GM13976 (cell line): ENCODE measurements at regions not wholly inside any gene's neighbourhood (a gene's known extent, or its start where the extent isn't known, plus 50 kb on each side); places are given as distances from the start of the nearest gene placed in this dataset.

ENCODE experiments used
- DNase-seq: peaks from one replicate; pipeline ENCODE4 v3.0.0; 2012; ENCODE audit warnings: low spot score
- in situ Hi-C: fragments of 300-500 bp; cut with MboI; formaldehyde crosslinking; loops from one replicate; pipeline ENCODE4 v1.12.0; 2022; ENCODE audit warnings: low sequenced_read_pairs, mixed read lengths, inconsistent platforms; ENCODE audit not compliant: unreplicated experiment
- TF ChIP-seq, protein P1 (sequence below): IDR thresholded peaks from 2 replicates; pipeline ENCODE4 v1.5.1; 2012; ENCODE audit warnings: borderline replicate concordance, mild to moderate bottlenecking; ENCODE audit not compliant: insufficient read depth; ENCODE audit errors: extremely low read depth, missing control alignments, control extremely low read depth

DNA sequence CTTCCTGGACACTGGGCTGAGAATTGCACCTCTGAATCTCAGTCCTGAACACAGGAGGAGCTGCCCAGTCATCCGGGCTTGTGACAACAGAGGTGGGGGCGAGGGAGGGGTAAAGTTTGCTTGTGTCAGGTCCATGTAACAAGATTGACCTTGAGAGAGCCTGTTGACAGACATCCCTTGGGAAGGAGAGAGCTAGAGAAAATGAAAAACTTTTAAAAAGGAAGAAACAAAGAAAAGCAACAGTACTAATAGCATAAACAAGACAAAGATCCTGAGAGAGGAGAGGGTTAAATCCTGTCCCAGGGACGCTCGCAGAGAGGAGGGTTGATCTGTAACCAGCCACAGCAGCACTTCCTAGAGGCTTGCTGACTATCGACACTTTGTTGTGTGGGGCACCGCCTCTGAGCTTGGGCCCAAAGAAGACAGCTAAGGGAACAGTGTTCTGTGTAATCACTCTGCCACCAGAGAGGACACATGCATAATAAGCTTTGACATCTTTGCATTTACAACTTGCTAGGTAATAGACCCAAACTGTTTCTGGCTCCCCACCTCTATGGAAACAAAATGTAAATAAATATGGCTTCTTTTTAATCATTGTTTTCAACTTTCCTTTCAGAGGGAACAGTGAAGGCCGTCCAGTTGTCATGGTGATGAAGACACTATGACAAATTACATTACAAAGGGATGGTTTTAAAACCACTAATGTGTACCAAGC, 363.7 kb downstream of the CSNK1G3 start:
- in situ Hi-C loops = no loop called here
- DNase-seq = no peak
- TF ChIP-seq, protein P1, sequence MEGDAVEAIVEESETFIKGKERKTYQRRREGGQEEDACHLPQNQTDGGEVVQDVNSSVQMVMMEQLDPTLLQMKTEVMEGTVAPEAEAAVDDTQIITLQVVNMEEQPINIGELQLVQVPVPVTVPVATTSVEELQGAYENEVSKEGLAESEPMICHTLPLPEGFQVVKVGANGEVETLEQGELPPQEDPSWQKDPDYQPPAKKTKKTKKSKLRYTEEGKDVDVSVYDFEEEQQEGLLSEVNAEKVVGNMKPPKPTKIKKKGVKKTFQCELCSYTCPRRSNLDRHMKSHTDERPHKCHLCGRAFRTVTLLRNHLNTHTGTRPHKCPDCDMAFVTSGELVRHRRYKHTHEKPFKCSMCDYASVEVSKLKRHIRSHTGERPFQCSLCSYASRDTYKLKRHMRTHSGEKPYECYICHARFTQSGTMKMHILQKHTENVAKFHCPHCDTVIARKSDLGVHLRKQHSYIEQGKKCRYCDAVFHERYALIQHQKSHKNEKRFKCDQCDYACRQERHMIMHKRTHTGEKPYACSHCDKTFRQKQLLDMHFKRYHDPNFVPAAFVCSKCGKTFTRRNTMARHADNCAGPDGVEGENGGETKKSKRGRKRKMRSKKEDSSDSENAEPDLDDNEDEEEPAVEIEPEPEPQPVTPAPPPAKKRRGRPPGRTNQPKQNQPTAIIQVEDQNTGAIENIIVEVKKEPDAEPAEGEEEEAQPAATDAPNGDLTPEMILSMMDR = no peak

DNA sequence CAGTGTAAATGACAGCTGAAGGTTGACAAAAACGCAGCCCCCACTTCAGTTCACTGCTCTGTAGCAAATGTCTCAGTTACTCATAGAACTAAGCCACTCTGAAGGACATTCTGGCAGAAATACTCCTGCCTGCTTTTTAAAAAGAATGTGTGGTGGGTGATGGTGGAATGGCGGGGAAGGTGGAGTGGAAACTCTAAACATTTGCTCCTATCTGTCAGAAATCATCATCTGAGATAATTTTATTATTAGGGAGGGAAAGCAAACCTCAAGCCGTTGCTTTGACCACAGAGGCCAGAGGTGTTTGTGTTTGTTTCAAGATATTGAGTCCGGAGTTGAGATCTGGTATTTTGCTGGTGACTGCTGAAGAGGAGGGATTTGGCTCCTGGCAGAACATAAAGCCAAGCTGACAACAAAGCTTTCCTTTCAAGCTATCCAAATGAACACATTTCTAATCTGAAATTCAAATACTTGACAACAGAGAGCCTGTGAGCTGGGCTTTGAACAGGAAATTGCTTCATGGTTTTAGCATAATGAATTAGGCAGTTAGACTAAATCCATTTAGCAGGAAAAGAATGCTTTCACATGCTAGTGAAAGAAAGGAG, 362.7 kb downstream of the CSNK1G3 start:
- in situ Hi-C loops = no loop called here
- TF ChIP-seq, protein P1 = no peak
- DNase-seq = no peak

DNA sequence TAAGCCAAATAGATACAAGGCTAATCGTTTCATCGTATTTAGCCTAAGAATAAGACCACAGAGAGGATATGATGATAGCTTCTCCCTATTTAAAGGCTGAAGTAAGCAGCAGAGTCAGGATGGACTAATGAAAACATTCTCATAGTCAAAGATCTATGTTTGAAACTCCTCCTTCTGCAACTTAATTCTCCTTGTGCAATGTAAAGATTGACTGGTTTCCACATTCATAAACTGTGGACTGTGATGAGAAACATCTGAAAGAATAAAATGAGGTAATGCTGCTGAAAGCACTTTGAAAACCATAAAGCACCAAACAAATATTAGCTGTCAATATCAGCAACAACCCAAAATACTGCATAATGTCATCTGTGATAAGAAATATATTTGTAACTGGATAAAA, 361.9 kb downstream of the CSNK1G3 start:
- TF ChIP-seq, protein P1 = no peak
- no peak for DNase-seq
- in situ Hi-C loops = no loop called here

DNA sequence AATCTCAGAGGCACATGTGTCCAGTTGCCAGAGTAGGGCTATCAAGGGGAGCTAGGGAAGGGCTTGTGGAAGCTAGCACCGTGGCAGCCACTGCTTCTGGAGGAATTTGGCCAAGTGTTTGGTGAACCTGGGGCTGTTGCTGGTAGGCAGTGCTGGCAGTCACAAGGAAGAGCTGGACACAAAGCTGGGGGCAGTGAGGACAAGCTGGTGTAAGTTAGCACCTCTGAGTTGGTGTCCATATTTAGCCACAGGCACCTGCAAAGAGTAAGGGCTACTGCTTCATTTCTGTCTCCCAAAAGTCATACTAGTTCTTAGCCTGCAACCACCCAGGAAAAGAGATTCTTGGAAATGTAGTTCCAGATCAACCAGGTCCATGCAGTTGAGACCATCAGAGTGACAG, 359.4 kb downstream of the CSNK1G3 start:
- no peak for DNase-seq

DNA sequence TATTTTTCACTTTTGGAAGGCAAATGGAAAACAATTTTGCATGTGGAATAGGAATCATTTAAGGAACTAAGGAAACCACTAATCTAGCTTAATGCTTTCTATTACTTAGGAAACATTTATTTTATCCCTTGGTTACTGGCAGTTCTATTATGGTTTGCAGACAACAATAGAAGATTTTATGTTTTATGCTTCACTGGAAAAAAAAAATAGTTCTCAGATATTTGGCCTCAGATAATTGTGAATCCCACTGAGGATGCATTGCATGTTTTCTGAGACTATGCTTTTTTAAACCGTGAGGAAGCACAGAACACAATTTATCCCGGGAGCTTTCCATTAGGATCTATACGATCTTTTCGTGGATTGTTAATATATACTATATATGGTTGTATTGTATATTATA, 356.9 kb downstream of the CSNK1G3 start:
- DNase-seq = no peak
- TF ChIP-seq, protein P1 = no peak
- in situ Hi-C loops = no loop called here

More for the DNA sequence above, 359.4 kb downstream of the CSNK1G3 start:
- in situ Hi-C loops = no loop called here
- TF ChIP-seq, protein P1 = no peak

DNA sequence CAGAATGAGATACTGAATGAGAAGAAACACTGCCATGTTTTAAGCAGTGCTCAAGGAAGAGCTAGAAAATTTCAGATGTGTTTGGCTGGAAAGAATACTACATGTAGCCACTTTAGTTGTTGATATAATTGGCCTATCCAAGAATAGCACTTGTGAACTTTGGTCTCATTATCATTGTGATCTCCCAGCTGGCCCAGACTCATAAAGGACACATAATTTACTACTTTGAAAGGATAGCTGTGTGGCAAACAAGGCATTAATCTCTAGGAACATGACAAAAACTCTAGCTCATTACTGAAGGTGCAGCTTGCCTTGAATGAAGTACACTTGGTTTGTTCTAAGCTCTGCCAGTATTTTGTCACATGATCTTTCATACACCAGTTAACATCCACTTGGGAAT, 356.3 kb downstream of the CSNK1G3 start:
- in situ Hi-C loops = no loop called here
- DNase-seq = no peak
- TF ChIP-seq, protein P1 = no peak
